Sigmoid colon (tissue), 4 donors: ENCODE measurements at regions not wholly inside any gene's neighbourhood (a gene's known extent, or its start where the extent isn't known, plus 50 kb on each side); places are given as distances from the start of the nearest gene placed in this dataset.

ENCODE experiments used
- EP300 ChIP-seq, 4 donors: sonication (generic); formaldehyde crosslinking; IDR thresholded peaks; one replicate each; pipeline ENCODE4 v1.6.1; 2017; ENCODE audit warnings: antibody characterized with exemption in 4 of 4
- POLR2A ChIP-seq, 2 donors: fragments of 450-650 bp; IDR thresholded peaks; one replicate each; pipeline ENCODE4 v1.6.1; 2016; ENCODE audit warnings: antibody characterized with exemption in 2 of 2, mild to moderate bottlenecking in 2 of 2, moderate library complexity in 2 of 2
- POLR2AphosphoS5 ChIP-seq, 4 donors: sonication (generic); formaldehyde crosslinking; IDR thresholded peaks; one replicate each; pipeline ENCODE4 v1.6.1; 2017; ENCODE audit warnings: antibody characterized with exemption in 4 of 4
- TF ChIP-seq, protein P1 (sequence below), 4 experiments: fragments of 450-650 bp in 3 of 4; fragments of 200-600 bp in 1 of 4; IDR thresholded peaks; one replicate each; pipeline ENCODE4 v1.5.1; 2016 to 2019; ENCODE audit warnings: antibody characterized with exemption in 4 of 4, mild to moderate bottlenecking in 3 of 4, moderate library complexity in 2 of 4

- TF ChIP-seq, protein P1, sequence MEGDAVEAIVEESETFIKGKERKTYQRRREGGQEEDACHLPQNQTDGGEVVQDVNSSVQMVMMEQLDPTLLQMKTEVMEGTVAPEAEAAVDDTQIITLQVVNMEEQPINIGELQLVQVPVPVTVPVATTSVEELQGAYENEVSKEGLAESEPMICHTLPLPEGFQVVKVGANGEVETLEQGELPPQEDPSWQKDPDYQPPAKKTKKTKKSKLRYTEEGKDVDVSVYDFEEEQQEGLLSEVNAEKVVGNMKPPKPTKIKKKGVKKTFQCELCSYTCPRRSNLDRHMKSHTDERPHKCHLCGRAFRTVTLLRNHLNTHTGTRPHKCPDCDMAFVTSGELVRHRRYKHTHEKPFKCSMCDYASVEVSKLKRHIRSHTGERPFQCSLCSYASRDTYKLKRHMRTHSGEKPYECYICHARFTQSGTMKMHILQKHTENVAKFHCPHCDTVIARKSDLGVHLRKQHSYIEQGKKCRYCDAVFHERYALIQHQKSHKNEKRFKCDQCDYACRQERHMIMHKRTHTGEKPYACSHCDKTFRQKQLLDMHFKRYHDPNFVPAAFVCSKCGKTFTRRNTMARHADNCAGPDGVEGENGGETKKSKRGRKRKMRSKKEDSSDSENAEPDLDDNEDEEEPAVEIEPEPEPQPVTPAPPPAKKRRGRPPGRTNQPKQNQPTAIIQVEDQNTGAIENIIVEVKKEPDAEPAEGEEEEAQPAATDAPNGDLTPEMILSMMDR (IDR thresholded peaks at IDR 0.05), result no peak
- TF ChIP-seq POLR2A (IDR thresholded peaks at IDR 0.05) (no peak), EP300 (IDR thresholded peaks at IDR 0.05) (no peak), POLR2AphosphoS5 (IDR thresholded peaks at IDR 0.05) (no peak)
These were observed 216.8 kb downstream of the RPS24 start for GRCh38 chr10:78250313-78251015.
